OCI-M2 (cell line): ENCODE measurements at regions not wholly inside any gene's neighbourhood (a gene's known extent, or its start where the extent isn't known, plus 50 kb on each side); places are given as distances from the start of the nearest gene placed in this dataset.

Source experiments
- DNase-seq: peaks from one replicate; lab custom pipeline; 2025; ENCODE audit not compliant: unreplicated experiment; lab: John Stamatoyannopoulos, UW

GRCh38 chr6:164013480-164014208, 599.1 kb downstream of the QKI start:
- no peak for DNase-seq

GRCh38 chr6:164011321-164011720, 596.8 kb downstream of the QKI start:
- no peak for DNase-seq

GRCh38 chr6:164010441-164011103, 596.1 kb downstream of the QKI start:
- DNase-seq: no peak

GRCh38 chr6:164008902-164009301, 594.4 kb downstream of the QKI start:
- no peak for DNase-seq

- DNase-seq: no peak
Measured at GRCh38 chr6:164007881-164008280, 593.4 kb downstream of the QKI start.

- no peak for DNase-seq
Measured at GRCh38 chr6:164006459-164006858, 591.9 kb downstream of the QKI start.

GRCh38 chr6:164005004-164005711, 590.6 kb downstream of the QKI start:
- DNase-seq: no peak

- no peak for DNase-seq
Measured at GRCh38 chr6:164000276-164000675, 585.8 kb downstream of the QKI start.

- no peak for DNase-seq
Measured at GRCh38 chr6:163999475-164000125, 585.1 kb downstream of the QKI start.

- DNase-seq: no peak
Measured at GRCh38 chr6:163998496-163998895, 584.0 kb downstream of the QKI start.

GRCh38 chr6:163996491-163996890, 582.0 kb downstream of the QKI start:
- DNase-seq: no peak

- no peak for DNase-seq
Measured at GRCh38 chr6:163994566-163994965, 580.0 kb downstream of the QKI start.

GRCh38 chr6:163992701-163993100, 578.2 kb downstream of the QKI start:
- DNase-seq: no peak

GRCh38 chr6:163992056-163992455, 577.5 kb downstream of the QKI start:
- no peak for DNase-seq

GRCh38 chr6:163991321-163991720, 576.8 kb downstream of the QKI start:
- DNase-seq: no peak

GRCh38 chr6:163986313-163986712, 571.8 kb downstream of the QKI start:
- DNase-seq: no peak

GRCh38 chr6:163985710-163986109, 571.2 kb downstream of the QKI start:
- DNase-seq: no peak

- no peak for DNase-seq
Measured at GRCh38 chr6:163985040-163985439, 570.5 kb downstream of the QKI start.

GRCh38 chr6:163984124-163984936, 569.8 kb downstream of the QKI start:
- DNase-seq: no peak

GRCh38 chr6:163983679-163984078, 569.2 kb downstream of the QKI start:
- no peak for DNase-seq

GRCh38 chr6:163974322-163974721, 559.8 kb downstream of the QKI start:
- DNase-seq: no peak
